ENCODE measurements at regions not wholly inside any gene's neighbourhood (a gene's known extent, or its start where the extent isn't known, plus 50 kb on each side); places are given as distances from the start of the nearest gene placed in this dataset.

- no peak for DNase-seq
Measured at GRCh38 chr1:90778486-90778885, 61.4 kb upstream of the BARHL2 start.

- DNase-seq, result no peak
Measured at GRCh38 chr1:90773812-90774211, 56.7 kb upstream of the BARHL2 start.

DNA sequence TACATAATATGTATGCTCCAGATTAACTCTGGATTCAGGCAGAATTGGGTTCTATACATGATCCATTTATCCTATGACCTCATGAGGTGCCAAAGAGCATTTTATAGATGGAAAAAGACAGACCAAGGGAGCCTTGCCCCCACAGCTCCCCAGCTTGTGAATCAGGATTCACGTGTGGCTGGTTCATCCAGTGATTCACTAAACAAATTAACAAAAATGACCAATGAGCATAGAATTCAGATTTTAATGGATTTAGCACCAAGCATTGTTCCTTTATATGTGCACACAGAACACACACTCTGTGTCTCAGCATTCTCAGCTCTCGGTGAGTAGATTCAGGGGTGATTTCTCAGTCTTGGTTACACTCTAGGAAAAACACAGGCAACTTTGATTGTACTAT is 51.7 kb upstream of the BARHL2 start:
- DNase-seq, result no peak

DNA sequence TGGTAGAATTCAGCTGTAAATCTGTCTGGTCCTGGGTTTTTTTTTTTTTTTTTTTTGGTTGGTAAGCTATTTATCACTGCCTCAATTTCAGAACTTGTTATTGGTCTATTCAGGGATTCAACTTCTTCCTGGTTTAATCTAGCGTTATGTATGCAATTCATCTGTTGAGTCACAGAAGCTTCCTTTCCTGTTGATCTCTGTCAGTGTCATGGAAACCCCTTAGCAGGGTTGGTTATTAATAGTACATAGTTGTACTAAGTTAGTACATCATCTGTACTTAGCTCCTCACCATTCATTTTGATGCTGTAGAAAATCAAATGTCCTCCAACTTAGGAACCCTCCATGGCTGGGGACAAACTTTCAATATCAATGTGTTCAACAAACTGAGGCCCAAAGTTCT is 51.0 kb upstream of the BARHL2 start:
- no peak for DNase-seq

Measured in NCI-H1694 treated with DMSO at 0.1 percent for 48 hours (cell line).